Sigmoid colon (tissue), 6 donors: ENCODE measurements at regions not wholly inside any gene's neighbourhood (a gene's known extent, or its start where the extent isn't known, plus 50 kb on each side); places are given as distances from the start of the nearest gene placed in this dataset.

Experiments used
- DNase-seq: peaks from one replicate; pipeline ENCODE4 v3.0.0-alpha.2; 2019
- H3K27ac ChIP-seq, 4 donors: fragments of 200-600 bp; sonication (generic); one replicate each; pipeline ENCODE4 v1.5.1; 2016 to 2019; ENCODE audit warnings: mild to moderate bottlenecking in 1 of 4
- H3K27me3 ChIP-seq, 3 donors: fragments of 200-600 bp; sonication (generic); one replicate each; pipeline ENCODE4 v1.5.1; 2019; ENCODE audit warnings: mild to moderate bottlenecking in 1 of 3
- H3K36me3 ChIP-seq, 4 donors: fragments of 200-600 bp; sonication (generic); one replicate each; pipeline ENCODE4 v1.5.1; 2016 to 2019
- H3K4me1 ChIP-seq, 4 donors: fragments of 200-600 bp; sonication (generic); one replicate each; pipeline ENCODE4 v1.5.1; 2017 to 2019
- H3K4me3 ChIP-seq, 4 donors: fragments of 200-600 bp; sonication (generic); one replicate each; pipeline ENCODE4 v1.5.1; 2017 to 2019; ENCODE audit warnings: mild to moderate bottlenecking in 2 of 4, moderate library complexity in 1 of 4
- H3K9me3 ChIP-seq, 4 donors: fragments of 200-600 bp in 3 of 4; sonication (generic) in 3 of 4; one replicate each; pipeline versions ENCODE4 v1.5.1 to v1.6.1; 2013 to 2019
- EP300 ChIP-seq, 4 donors: sonication (generic); formaldehyde crosslinking; IDR thresholded peaks; one replicate each; pipeline ENCODE4 v1.6.1; 2017; ENCODE audit warnings: antibody characterized with exemption in 4 of 4
- POLR2A ChIP-seq, 2 donors: fragments of 450-650 bp; IDR thresholded peaks; one replicate each; pipeline ENCODE4 v1.6.1; 2016; ENCODE audit warnings: antibody characterized with exemption in 2 of 2, mild to moderate bottlenecking in 2 of 2, moderate library complexity in 2 of 2
- POLR2AphosphoS5 ChIP-seq, 4 donors: sonication (generic); formaldehyde crosslinking; IDR thresholded peaks; one replicate each; pipeline ENCODE4 v1.6.1; 2017; ENCODE audit warnings: antibody characterized with exemption in 4 of 4
- WGBS, 2 donors: extraction: QIAGEN DNeasy Blood & Tissue Kit; methylation state at CpG; one replicate each; pipeline ENCODE4 v1.1.7; 2013; 5-methylcytosine and 5-hydroxymethylcytosine counted together
- intact Hi-C: fragments of 100-400 bp; cut with DNase I; formaldehyde crosslinking; loops from one replicate; pipeline ENCODE4 v1.15.1; 2023
- TF ChIP-seq, protein P1 (sequence below), 4 experiments: fragments of 450-650 bp in 3 of 4; fragments of 200-600 bp in 1 of 4; IDR thresholded peaks; one replicate each; pipeline ENCODE4 v1.5.1; 2016 to 2019; ENCODE audit warnings: antibody characterized with exemption in 4 of 4, mild to moderate bottlenecking in 3 of 4, moderate library complexity in 2 of 4
- donor health status: healthy with polysubstance abuse.
- donor health status: healthy.

DNA sequence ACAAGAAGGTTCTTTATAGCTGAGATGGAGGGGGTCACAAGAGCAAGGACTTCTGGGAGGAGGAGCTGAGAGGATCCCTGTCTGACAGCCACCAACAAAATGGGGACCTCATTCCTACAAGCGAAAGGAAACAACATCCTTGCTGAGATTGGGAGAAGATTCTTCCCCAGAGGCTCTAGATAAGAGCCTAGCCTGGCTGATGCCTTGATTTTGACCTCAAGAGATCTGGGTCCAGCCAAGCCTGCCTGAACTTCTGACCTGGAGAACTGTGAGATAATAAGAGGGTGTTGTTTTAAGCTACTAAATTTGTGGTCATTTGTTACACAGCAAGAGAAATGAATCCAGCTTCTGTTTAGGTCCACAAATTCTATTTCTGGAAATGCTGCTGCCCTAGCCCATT, 75.4 kb upstream of the SLC4A11 start:
- intact Hi-C loops, result no loop called here
- no peaks in the 10 kb centered on the region for H3K9me3 ChIP-seq
- no peak for DNase-seq
- WGBS, 2 donors, result 88 to 95% methylated on average over 1 of the region's 1 CpG
- H3K4me3 ChIP-seq, result no peak overlapping the region
- no peaks in the 10 kb centered on the region for H3K27me3 ChIP-seq
- H3K4me1 ChIP-seq, result peaks cover 0 to 13% (median 0%) of the 10 kb centered on the region in 4 donors
- peaks cover 0 to 86% (median 17%) of the 10 kb centered on the region in 4 donors for H3K36me3 ChIP-seq
- peak overlapping the region in 3 of 4 donors; percentile 4 to 31 (median 17) for H3K27ac ChIP-seq
- TF ChIP-seq POLR2AphosphoS5 (IDR thresholded peaks at IDR 0.05) (no peak), POLR2A (IDR thresholded peaks at IDR 0.05) (no peak), EP300 (IDR thresholded peaks at IDR 0.05) (no peak)
- TF ChIP-seq, protein P1, sequence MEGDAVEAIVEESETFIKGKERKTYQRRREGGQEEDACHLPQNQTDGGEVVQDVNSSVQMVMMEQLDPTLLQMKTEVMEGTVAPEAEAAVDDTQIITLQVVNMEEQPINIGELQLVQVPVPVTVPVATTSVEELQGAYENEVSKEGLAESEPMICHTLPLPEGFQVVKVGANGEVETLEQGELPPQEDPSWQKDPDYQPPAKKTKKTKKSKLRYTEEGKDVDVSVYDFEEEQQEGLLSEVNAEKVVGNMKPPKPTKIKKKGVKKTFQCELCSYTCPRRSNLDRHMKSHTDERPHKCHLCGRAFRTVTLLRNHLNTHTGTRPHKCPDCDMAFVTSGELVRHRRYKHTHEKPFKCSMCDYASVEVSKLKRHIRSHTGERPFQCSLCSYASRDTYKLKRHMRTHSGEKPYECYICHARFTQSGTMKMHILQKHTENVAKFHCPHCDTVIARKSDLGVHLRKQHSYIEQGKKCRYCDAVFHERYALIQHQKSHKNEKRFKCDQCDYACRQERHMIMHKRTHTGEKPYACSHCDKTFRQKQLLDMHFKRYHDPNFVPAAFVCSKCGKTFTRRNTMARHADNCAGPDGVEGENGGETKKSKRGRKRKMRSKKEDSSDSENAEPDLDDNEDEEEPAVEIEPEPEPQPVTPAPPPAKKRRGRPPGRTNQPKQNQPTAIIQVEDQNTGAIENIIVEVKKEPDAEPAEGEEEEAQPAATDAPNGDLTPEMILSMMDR (IDR thresholded peaks at IDR 0.05), result no peak

DNA sequence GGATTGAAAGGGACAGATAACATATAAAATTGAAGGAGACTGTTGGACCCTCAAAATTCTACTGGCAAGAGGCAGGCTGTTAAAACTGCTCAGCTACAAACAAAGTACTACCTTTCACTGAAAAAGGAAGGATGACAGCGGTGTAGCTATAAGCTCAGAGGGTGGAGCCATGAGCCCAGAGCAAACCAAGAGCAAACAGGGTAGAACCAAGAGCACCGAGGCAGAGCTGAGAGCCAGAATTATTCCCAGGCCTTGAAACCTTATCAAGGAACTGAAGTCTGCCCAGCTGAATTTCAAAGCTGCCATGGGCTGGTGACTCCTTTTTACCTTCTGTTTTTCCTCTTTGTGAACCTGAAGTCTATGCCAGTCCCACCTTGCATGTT, 74.7 kb upstream of the SLC4A11 start:
- Histone ChIP-seq H3K27me3 (no peaks in the 10 kb centered on the region), H3K36me3 (peaks cover 0 to 90% (median 17%) of the 10 kb centered on the region in 4 donors), H3K4me3 (no peak overlapping the region), H3K4me1 (peaks cover 0 to 13% (median 0%) of the 10 kb centered on the region in 4 donors), H3K9me3 (no peaks in the 10 kb centered on the region), H3K27ac (peak overlapping the region in 3 of 4 donors; percentile 4 to 45 (median 38))
- DNase-seq, result no peak
- WGBS, 2 donors, result 21 to 57% methylated on average over 2 of the region's 2 CpGs
- intact Hi-C loops, result no loop called here
- TF ChIP-seq POLR2A (IDR thresholded peaks at IDR 0.05) (no peak), EP300 (IDR thresholded peaks at IDR 0.05) (no peak), POLR2AphosphoS5 (IDR thresholded peaks at IDR 0.05) (no peak)
- TF ChIP-seq, protein P1 (IDR thresholded peaks at IDR 0.05), result no peak

GRCh38 chr20:3312940-3313682, 74.1 kb upstream of the SLC4A11 start:
- Histone ChIP-seq H3K4me3 (no peak overlapping the region), H3K27me3 (no peaks in the 10 kb centered on the region), H3K27ac (peak overlapping the region in 2 of 4 donors; percentile 38 to 45), H3K9me3 (no peaks in the 10 kb centered on the region), H3K36me3 (peaks cover 0 to 92% (median 17%) of the 10 kb centered on the region in 4 donors), H3K4me1 (peaks cover 0 to 13% (median 0%) of the 10 kb centered on the region in 4 donors)
- no peak for DNase-seq
- TF ChIP-seq, protein P1 (IDR thresholded peaks at IDR 0.05), result no peak
- TF ChIP-seq EP300 (IDR thresholded peaks at IDR 0.05), result no peak
- TF ChIP-seq POLR2AphosphoS5 (IDR thresholded peaks at IDR 0.05), result no peak
- TF ChIP-seq POLR2A (IDR thresholded peaks at IDR 0.05), result no peak
- intact Hi-C loops, result no loop called here
- 64 to 75% methylated on average over 2 of the region's 2 CpGs for WGBS, 2 donors

- Histone ChIP-seq H3K4me1 (peaks cover 0 to 13% (median 0%) of the 10 kb centered on the region in 4 donors), H3K36me3 (peaks cover 0 to 91% (median 24%) of the 10 kb centered on the region in 4 donors), H3K9me3 (no peaks in the 10 kb centered on the region), H3K27ac (no peak overlapping the region), H3K27me3 (no peaks in the 10 kb centered on the region), H3K4me3 (no peak overlapping the region)
- no peak for DNase-seq
- no peak for TF ChIP-seq EP300 (IDR thresholded peaks at IDR 0.05)
- TF ChIP-seq POLR2AphosphoS5 (IDR thresholded peaks at IDR 0.05), result no peak
- TF ChIP-seq POLR2A (IDR thresholded peaks at IDR 0.05), result no peak
- TF ChIP-seq, protein P1 (IDR thresholded peaks at IDR 0.05), result no peak
- intact Hi-C loops, result no loop called here
- WGBS, 2 donors, result 55 to 77% methylated on average over 2 of the region's 2 CpGs
Measured at GRCh38 chr20:3311623-3312022, 72.6 kb upstream of the SLC4A11 start.
